SK-N-SH (cell line): ENCODE measurements at regions not wholly inside any gene's neighbourhood (a gene's known extent, or its start where the extent isn't known, plus 50 kb on each side); places are given as distances from the start of the nearest gene placed in this dataset.

Experiments used
- CTCF ChIA-PET: fragments of 300-600, 350-600 bp; formaldehyde crosslinking; extraction: SDS; loops from one replicate; lab custom pipeline; 2021; lab: Yijun Ruan, JAX
- POLR2A ChIA-PET: fragments of 350-600 bp; sonication (Branson Sonifier 250); formaldehyde crosslinking; extraction: SDS; loops from one replicate; lab custom pipeline; 2020; ENCODE audit warnings: antibody characterized with exemption, inconsistent platforms; lab: Yijun Ruan, JAX
- DNase-seq: peaks from one replicate; pipeline ENCODE4 v3.0.0; 2012
- H2AFZ ChIP-seq: fragments of 200-600 bp; sonication (generic); 2 replicates; pipeline ENCODE4 v1.8.1; 2016; ENCODE audit warnings: antibody characterized with exemption, mild to moderate bottlenecking, low read depth
- H3F3A ChIP-seq: fragments of 200-600 bp; sonication (generic); replicated peaks from 2 replicates; pipeline ENCODE3; 2016; ENCODE audit warnings: antibody characterized with exemption, mild to moderate bottlenecking; ENCODE audit not compliant: insufficient read depth
- H3K27ac ChIP-seq, 2 experiments: fragments of 200-500 bp in 1 of 2; fragments of 200-600 bp in 1 of 2; sonication (Bioruptor generic) in 1 of 2; sonication (generic), shearing (Covaris generic) in 1 of 2; 2 replicates each; pipeline versions ENCODE4 v1.5.1 to v1.6.1; 2014 to 2016; ENCODE audit warnings: low read depth in 2 of 2, inconsistent platforms in 1 of 2, low read length in 1 of 2, mild to moderate bottlenecking in 1 of 2, mixed read lengths in 1 of 2
- H3K27me3 ChIP-seq: fragments of 200-600 bp; sonication (generic), shearing (Covaris generic); 2 replicates; pipeline ENCODE4 v1.6.1; 2016; ENCODE audit warnings: mixed run types; ENCODE audit not compliant: insufficient read depth
- H3K36me3 ChIP-seq, 2 experiments: fragments of 200-500 bp in 1 of 2; fragments of 200-600 bp in 1 of 2; sonication (Bioruptor generic) in 1 of 2; sonication (generic) in 1 of 2; replicated peaks in 1 of 2; 2 replicates each; pipeline versions ENCODE3 to v1.5.1; 2014 to 2016; ENCODE audit warnings: low read length in 1 of 2, mild to moderate bottlenecking in 1 of 2; ENCODE audit not compliant: insufficient read depth in 2 of 2, control insufficient read depth in 1 of 2
- H3K4me1 ChIP-seq, 2 experiments: fragments of 200-500 bp in 1 of 2; fragments of 200-600 bp in 1 of 2; sonication (Bioruptor generic) in 1 of 2; sonication (generic), shearing (Covaris generic) in 1 of 2; 2 replicates each; pipeline versions ENCODE4 v1.5.1 to v1.6.1; 2014 to 2016; ENCODE audit warnings: low read depth in 1 of 2, low read length in 1 of 2, mixed run types in 1 of 2; ENCODE audit not compliant: insufficient read depth in 2 of 2, control insufficient read depth in 1 of 2
- H3K4me2 ChIP-seq: fragments of 200-600 bp; sonication (generic), shearing (Covaris generic); 2 replicates; pipeline ENCODE4 v1.6.1; 2017; ENCODE audit warnings: mixed run types
- H3K4me3 ChIP-seq, 2 experiments: fragments of 200-500 bp in 1 of 2; fragments of 200-600 bp in 1 of 2; sonication (Bioruptor generic) in 1 of 2; sonication (generic), shearing (Covaris generic) in 1 of 2; 2 replicates each; pipeline versions ENCODE4 v1.5.1 to v1.8.1; 2014 to 2016; ENCODE audit warnings: low read depth in 2 of 2, inconsistent platforms in 1 of 2, low read length in 1 of 2, mild to moderate bottlenecking in 1 of 2, mixed read lengths in 1 of 2, moderate library complexity in 1 of 2
- H3K79me2 ChIP-seq: fragments of 200-600 bp; sonication (generic); 2 replicates; pipeline ENCODE4 v1.8.1; 2017; ENCODE audit warnings: mild to moderate bottlenecking; ENCODE audit not compliant: insufficient read depth
- H3K9ac ChIP-seq: fragments of 200-600 bp; sonication (generic); 2 replicates; pipeline ENCODE4 v1.6.1; 2017; ENCODE audit warnings: mixed run types
- H3K9me2 ChIP-seq: fragments of 200-600 bp; sonication (generic); 2 replicates; pipeline ENCODE4 v1.6.1; 2017; ENCODE audit warnings: mixed run types
- H3K9me3 ChIP-seq: fragments of 200-600 bp; sonication (generic); 2 replicates; pipeline ENCODE4 v1.6.1; 2017; ENCODE audit warnings: mixed run types, mild to moderate bottlenecking, moderate library complexity
- H4K20me1 ChIP-seq: fragments of 200-600 bp; sonication (generic); 2 replicates; pipeline ENCODE4 v1.6.1; 2017; ENCODE audit warnings: mild to moderate bottlenecking, mixed run types; ENCODE audit not compliant: insufficient read depth
- CHD2 ChIP-seq: fragments of 150-350 bp; IDR thresholded peaks from 2 replicates; pipeline ENCODE4 v1.6.1; 2018; ENCODE audit warnings: low read length; ENCODE audit not compliant: partially characterized antibody
- EP300 ChIP-seq, 2 experiments: IDR thresholded peaks; 2 replicates each; pipeline versions ENCODE4 v1.4.0 to v1.6.1; 2012; ENCODE audit warnings: borderline replicate concordance in 1 of 2, low read depth in 1 of 2, low read length in 1 of 2
- EZH2phosphoT487 ChIP-seq: fragments of 200-600 bp; sonication (generic); IDR thresholded peaks from 2 replicates; pipeline ENCODE4 v1.6.1; 2017; ENCODE audit warnings: low read depth, mixed run types, mild to moderate bottlenecking, antibody characterized with exemption, moderate library complexity, borderline replicate concordance
- GABPA ChIP-seq: IDR thresholded peaks from 2 replicates; pipeline ENCODE4 v1.4.0; 2012; ENCODE audit warnings: low read depth, mild to moderate bottlenecking
- GATA2 ChIP-seq: sonication (generic); formaldehyde crosslinking; IDR thresholded peaks from 2 replicates; pipeline ENCODE4 v1.5.0; 2020; ENCODE audit warnings: mild to moderate bottlenecking, missing genetic modification reagents
- JUND ChIP-seq: IDR thresholded peaks from 2 replicates; pipeline ENCODE4 v1.4.0; 2012
- NRF1 ChIP-seq: IDR thresholded peaks from 2 replicates; pipeline ENCODE4 v1.6.1; 2012; ENCODE audit warnings: low read depth, mild to moderate bottlenecking, low read length
- POLR2AphosphoS5 ChIP-seq: IDR thresholded peaks from 2 replicates; pipeline ENCODE4 v1.6.1; 2012; ENCODE audit warnings: low read depth, low read length
- RAD21 ChIP-seq: IDR thresholded peaks from 2 replicates; pipeline ENCODE4 v1.6.1; 2012; ENCODE audit warnings: mild to moderate bottlenecking, low read length
- RCOR1 ChIP-seq: fragments of 150-350 bp; IDR thresholded peaks from 2 replicates; pipeline ENCODE4 v1.6.1; 2017; ENCODE audit warnings: antibody characterized with exemption, low read length
- RFX5 ChIP-seq: IDR thresholded peaks from 2 replicates; pipeline ENCODE4 v1.6.1; 2012; ENCODE audit warnings: mild to moderate bottlenecking, improper control_type of control experiment, low read length
- TAF1 ChIP-seq: IDR thresholded peaks from 2 replicates; pipeline ENCODE4 v1.6.1; 2012; ENCODE audit warnings: low read depth, mild to moderate bottlenecking, low read length, moderate library complexity, borderline replicate concordance
- WGBS: methylation state at CpG from one replicate; pipeline ENCODE4 v1.1.6; 2017; ENCODE audit warnings: low lambda C conversion rate; 5-methylcytosine and 5-hydroxymethylcytosine counted together
- TF ChIP-seq, protein P1 (sequence below): IDR thresholded peaks from 2 replicates; pipeline ENCODE4; 2012
- TF ChIP-seq, protein P2 (sequence below): fragments of 150-350 bp; IDR thresholded peaks from 2 replicates; pipeline ENCODE4 v1.6.1; 2017; ENCODE audit warnings: antibody characterized with exemption, low read length, low read depth, borderline replicate concordance
- TF ChIP-seq, protein P3 (sequence below): fragments of 200-600 bp; sonication (generic); IDR thresholded peaks from 2 replicates; pipeline ENCODE4 v1.6.1; 2017; ENCODE audit warnings: antibody characterized with exemption, mild to moderate bottlenecking, moderate library complexity

DNA sequence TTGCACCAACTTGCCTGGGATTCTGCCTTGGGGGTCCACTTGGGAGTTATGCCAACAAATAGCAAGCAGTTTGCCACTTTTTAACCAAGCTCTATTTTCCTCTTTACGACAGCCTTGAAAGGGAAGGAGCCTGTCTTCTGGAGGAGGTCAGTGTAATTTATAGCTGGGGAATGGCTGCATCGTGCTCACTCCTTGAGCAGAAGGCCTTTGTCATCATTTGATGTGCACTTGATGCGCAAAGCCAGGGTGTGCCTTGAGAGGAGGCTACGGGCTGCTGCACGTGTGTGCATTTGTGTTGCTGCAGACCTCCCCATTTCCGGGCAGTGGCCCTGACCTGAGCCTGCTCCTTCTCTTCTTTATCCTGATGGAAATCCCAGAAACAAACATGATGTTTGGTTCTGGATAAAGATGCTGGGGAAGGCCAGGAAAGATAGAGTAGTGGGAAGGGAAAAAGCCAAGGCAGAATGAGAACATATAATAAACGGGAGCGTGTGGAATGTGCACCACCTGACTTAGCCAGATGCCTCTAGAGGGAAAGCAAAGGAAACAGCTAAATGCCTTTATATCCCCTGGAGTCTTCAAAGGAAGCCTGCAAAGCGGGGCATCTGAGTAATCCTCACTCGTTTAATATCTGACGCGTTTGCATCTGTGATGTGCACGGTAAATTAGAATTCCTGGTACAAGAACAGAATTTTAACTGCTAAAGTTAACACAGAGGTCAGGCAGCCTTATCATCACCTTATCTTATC, 68.3 kb upstream of the ZNF521 start:
- H3K9ac ChIP-seq = no peak overlapping the region
- ChIA-PET POLR2A (no interaction called here), CTCF (no interaction called here)
- 76% methylated on average over 13 of the region's 13 CpGs for WGBS
- no peaks in the 10 kb centered on the region for H4K20me1 ChIP-seq
- no peaks in the 10 kb centered on the region for H3K27me3 ChIP-seq
- no peaks in the 10 kb centered on the region for H3K36me3 ChIP-seq
- H3K27ac ChIP-seq = no peak overlapping the region
- H3K9me2 ChIP-seq = no peaks in the 10 kb centered on the region
- no peaks in the 10 kb centered on the region for H3K9me3 ChIP-seq
- H3F3A ChIP-seq = no peaks in the 10 kb centered on the region
- no peak overlapping the region for H3K4me2 ChIP-seq
- H3K4me1 ChIP-seq = no peaks in the 10 kb centered on the region; a peak in 1 of 4 replicates
- H2AFZ ChIP-seq = no peak overlapping the region
- no peak for DNase-seq
- H3K4me3 ChIP-seq = no peak overlapping the region
- no peak for TF ChIP-seq RAD21
- TF ChIP-seq, protein P1, sequence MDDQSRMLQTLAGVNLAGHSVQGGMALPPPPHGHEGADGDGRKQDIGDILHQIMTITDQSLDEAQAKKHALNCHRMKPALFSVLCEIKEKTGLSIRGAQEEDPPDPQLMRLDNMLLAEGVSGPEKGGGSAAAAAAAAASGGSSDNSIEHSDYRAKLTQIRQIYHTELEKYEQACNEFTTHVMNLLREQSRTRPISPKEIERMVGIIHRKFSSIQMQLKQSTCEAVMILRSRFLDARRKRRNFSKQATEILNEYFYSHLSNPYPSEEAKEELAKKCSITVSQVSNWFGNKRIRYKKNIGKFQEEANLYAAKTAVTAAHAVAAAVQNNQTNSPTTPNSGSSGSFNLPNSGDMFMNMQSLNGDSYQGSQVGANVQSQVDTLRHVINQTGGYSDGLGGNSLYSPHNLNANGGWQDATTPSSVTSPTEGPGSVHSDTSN = no peak
- TF ChIP-seq EP300 (IDR thresholded peaks at IDR 0.05; ENCODE audit: borderline replicate concordance in 1 of 2, low read depth in 1 of 2, low read length in 1 of 2) = no peak
- TF ChIP-seq, all 33 proteins: peak for 0
- no peaks in the 10 kb centered on the region for H3K79me2 ChIP-seq

DNA sequence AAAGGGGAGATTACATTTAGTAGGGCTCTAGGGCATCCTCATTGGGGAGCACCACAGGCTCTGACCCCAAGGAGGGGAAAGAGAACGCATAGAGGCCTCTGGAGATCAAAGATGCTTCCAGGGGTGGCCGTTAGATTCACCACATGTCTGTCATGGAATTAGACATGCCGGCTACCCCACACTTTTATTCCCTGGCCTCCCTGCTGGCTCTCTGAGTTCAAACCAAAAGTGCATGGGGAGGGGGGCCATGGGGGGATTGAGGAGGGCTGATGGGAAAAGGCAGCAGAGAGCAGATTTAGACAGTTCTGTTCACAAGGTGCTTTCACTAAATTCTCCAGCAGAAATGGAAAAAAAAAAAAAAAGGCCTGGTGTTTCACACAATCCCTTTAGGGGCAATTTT, 64.4 kb upstream of the ZNF521 start:
- Histone ChIP-seq H2AFZ (no peak overlapping the region), H3K36me3 (no peaks in the 10 kb centered on the region), H3F3A (no peaks in the 10 kb centered on the region), H3K4me3 (no peak overlapping the region), H3K9ac (no peak overlapping the region), H3K27me3 (no peaks in the 10 kb centered on the region), H3K27ac (no peak overlapping the region), H4K20me1 (no peaks in the 10 kb centered on the region), H3K9me2 (no peaks in the 10 kb centered on the region), H3K79me2 (no peaks in the 10 kb centered on the region), H3K9me3 (no peaks in the 10 kb centered on the region), H3K4me1 (no peaks in the 10 kb centered on the region; a peak in 2 of 4 replicates), H3K4me2 (no peak overlapping the region)
- POLR2A ChIA-PET = no interaction called here
- TF ChIP-seq GABPA (no peak), EZH2phosphoT487 (no peak), GATA2 (CRISPR knock-in tag) (no peak)
- CTCF ChIA-PET = interaction anchor here (1.5 kb wide), 1 partner anchor 10 kb away, joined by 3 read pairs; no protein-coding TSS in a partner anchor
- WGBS = 71% methylated on average over 3 of the region's 3 CpGs
- DNase-seq = no peak

DNA sequence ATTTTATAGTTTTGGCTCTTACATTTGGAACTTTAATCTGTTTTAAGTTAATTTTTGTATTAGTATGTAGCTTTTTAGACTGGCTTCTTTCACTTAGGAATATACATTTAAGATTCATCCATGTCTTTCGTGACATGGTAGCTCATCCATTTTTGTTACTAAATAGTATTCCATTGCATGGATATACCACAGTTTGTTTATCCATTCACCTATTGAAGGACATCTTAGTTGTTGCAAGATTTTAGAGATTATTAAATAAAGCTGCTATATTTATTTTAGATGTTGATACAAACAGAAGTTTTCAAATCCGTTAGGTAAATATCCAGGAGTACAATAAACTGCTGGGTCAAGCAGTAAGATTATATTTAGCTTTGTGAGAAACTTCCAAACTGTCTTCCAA, 58.0 kb upstream of the ZNF521 start:
- ChIA-PET POLR2A (no interaction called here), CTCF (interaction anchor here (1.2 kb wide), 1 partner anchor 8 kb away, joined by 3 read pairs; no protein-coding TSS in a partner anchor)
- no peaks in the 10 kb centered on the region for H4K20me1 ChIP-seq
- H3K27ac ChIP-seq = no peak overlapping the region
- no peaks in the 10 kb centered on the region for H3K9me2 ChIP-seq
- H3K4me1 ChIP-seq = no peaks in the 10 kb centered on the region; a peak in 1 of 4 replicates
- H3F3A ChIP-seq = no peaks in the 10 kb centered on the region
- no peaks in the 10 kb centered on the region for H3K36me3 ChIP-seq
- no peak overlapping the region for H3K9ac ChIP-seq
- DNase-seq = no peak
- H3K4me3 ChIP-seq = no peak overlapping the region
- H3K27me3 ChIP-seq = no peaks in the 10 kb centered on the region
- H2AFZ ChIP-seq = no peak overlapping the region
- H3K4me2 ChIP-seq = no peak overlapping the region
- no peaks in the 10 kb centered on the region for H3K9me3 ChIP-seq
- 42% methylated on average over 2 of the region's 2 CpGs for WGBS
- no peaks in the 10 kb centered on the region for H3K79me2 ChIP-seq
- TF ChIP-seq POLR2AphosphoS5 = no peak
- no peak for TF ChIP-seq NRF1
- TF ChIP-seq, protein P2, sequence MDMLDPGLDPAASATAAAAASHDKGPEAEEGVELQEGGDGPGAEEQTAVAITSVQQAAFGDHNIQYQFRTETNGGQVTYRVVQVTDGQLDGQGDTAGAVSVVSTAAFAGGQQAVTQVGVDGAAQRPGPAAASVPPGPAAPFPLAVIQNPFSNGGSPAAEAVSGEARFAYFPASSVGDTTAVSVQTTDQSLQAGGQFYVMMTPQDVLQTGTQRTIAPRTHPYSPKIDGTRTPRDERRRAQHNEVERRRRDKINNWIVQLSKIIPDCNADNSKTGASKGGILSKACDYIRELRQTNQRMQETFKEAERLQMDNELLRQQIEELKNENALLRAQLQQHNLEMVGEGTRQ = no peak
- TF ChIP-seq, protein P3, sequence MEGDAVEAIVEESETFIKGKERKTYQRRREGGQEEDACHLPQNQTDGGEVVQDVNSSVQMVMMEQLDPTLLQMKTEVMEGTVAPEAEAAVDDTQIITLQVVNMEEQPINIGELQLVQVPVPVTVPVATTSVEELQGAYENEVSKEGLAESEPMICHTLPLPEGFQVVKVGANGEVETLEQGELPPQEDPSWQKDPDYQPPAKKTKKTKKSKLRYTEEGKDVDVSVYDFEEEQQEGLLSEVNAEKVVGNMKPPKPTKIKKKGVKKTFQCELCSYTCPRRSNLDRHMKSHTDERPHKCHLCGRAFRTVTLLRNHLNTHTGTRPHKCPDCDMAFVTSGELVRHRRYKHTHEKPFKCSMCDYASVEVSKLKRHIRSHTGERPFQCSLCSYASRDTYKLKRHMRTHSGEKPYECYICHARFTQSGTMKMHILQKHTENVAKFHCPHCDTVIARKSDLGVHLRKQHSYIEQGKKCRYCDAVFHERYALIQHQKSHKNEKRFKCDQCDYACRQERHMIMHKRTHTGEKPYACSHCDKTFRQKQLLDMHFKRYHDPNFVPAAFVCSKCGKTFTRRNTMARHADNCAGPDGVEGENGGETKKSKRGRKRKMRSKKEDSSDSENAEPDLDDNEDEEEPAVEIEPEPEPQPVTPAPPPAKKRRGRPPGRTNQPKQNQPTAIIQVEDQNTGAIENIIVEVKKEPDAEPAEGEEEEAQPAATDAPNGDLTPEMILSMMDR = no peak
- TF ChIP-seq RCOR1 = no peak
- TF ChIP-seq CHD2 = no peak
- TF ChIP-seq JUND = no peak
- TF ChIP-seq RAD21 = no peak
- no peak for TF ChIP-seq RFX5
- no peak for TF ChIP-seq TAF1
- no peak for TF ChIP-seq EP300 (IDR thresholded peaks at IDR 0.05; ENCODE audit: borderline replicate concordance in 1 of 2, low read depth in 1 of 2, low read length in 1 of 2)
